Gastroesophageal sphincter (tissue), 3 donors: ENCODE measurements at regions not wholly inside any gene's neighbourhood (a gene's known extent, or its start where the extent isn't known, plus 50 kb on each side); places are given as distances from the start of the nearest gene placed in this dataset.

Experiments used
- CTCF ChIP-seq, 4 experiments: fragments of 200-600 bp in 2 of 4; fragments of 450-650 bp in 2 of 4; sonication (generic) in 1 of 4; IDR thresholded peaks; one replicate each; pipeline ENCODE4 v1.5.1; 2017 to 2019; ENCODE audit warnings: antibody characterized with exemption in 4 of 4, mild to moderate bottlenecking in 2 of 4, moderate library complexity in 2 of 4
- POLR2A ChIP-seq, 2 donors: fragments of 450-650 bp; IDR thresholded peaks; one replicate each; pipeline ENCODE4 v1.6.1; 2017; ENCODE audit warnings: antibody characterized with exemption in 2 of 2, mild to moderate bottlenecking in 2 of 2, moderate library complexity in 1 of 2
- POLR2AphosphoS5 ChIP-seq: sonication (generic); formaldehyde crosslinking; IDR thresholded peaks from one replicate; pipeline ENCODE4 v1.6.1; 2017; ENCODE audit warnings: antibody characterized with exemption

GRCh38 chr9:79233542-79233941 lies 338.2 kb upstream of the TLE4 start:
- peak in 1 of 4 experiments; percentile 21 for TF ChIP-seq CTCF (IDR thresholded peaks at IDR 0.05)
- no peak for TF ChIP-seq POLR2AphosphoS5
- TF ChIP-seq POLR2A (IDR thresholded peaks at IDR 0.05): no peak
